Stimulated activated CD4-positive, alpha-beta T cell treated with anti-CD3 and anti-CD28 coated beads, Interleukin-12 subunit alpha, Interleukin-12 subunit beta, amount 100 ng/mL, for 48 hours (primary cell): ENCODE measurements at regions not wholly inside any gene's neighbourhood (a gene's known extent, or its start where the extent isn't known, plus 50 kb on each side); places are given as distances from the start of the nearest gene placed in this dataset.
"Not testable (repeated sequence)": the region's sequence is repeated elsewhere in the genome, so short reads cannot be mapped to it uniquely, and the experiment has no call there.

Source experiments
- DNase-seq, 3 donors: peaks; one replicate each; pipeline ENCODE4 v3.0.0-alpha.2; 2020; ENCODE audit warnings: low read depth in 2 of 3, low spot score in 1 of 3

DNA sequence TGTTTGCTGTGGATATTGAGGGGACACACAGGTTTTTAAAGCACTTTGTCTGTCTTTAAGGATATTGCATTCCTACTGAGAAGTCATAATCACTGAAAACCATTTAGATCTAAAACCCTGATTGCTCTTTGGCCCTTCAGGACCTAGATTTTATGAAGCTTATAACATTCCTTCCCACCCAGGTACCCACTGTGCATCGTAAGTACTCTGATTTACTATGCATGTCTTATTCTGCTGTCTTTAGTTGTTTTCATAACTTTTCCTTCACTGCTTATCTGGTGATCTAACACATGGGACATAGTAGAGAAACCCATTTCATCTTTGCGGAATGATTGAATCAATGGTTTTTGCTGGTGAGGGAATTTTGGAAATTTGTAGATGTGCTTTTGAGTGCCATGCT, 247.0 kb upstream of the RARB start:
- no peak for DNase-seq

DNA sequence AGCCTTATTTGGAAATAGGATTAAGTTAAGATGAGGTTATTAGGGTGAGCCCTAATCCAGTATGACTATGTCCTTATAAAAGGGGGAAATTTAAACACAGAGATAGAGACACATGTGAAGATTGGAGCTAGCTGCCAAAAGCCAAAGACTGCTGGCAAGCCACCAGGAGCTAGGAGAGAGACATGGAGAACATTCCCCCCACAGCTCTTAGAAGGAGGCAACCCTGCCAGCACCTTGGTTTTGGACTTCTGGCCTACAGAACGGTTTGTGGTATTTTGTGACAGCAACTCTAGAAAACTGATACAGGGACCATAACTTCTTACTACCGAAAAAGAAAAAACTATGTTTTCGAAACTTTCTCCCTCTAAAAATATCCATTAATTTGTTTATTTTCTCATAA, 245.3 kb upstream of the RARB start:
- DNase-seq = no peak

DNA sequence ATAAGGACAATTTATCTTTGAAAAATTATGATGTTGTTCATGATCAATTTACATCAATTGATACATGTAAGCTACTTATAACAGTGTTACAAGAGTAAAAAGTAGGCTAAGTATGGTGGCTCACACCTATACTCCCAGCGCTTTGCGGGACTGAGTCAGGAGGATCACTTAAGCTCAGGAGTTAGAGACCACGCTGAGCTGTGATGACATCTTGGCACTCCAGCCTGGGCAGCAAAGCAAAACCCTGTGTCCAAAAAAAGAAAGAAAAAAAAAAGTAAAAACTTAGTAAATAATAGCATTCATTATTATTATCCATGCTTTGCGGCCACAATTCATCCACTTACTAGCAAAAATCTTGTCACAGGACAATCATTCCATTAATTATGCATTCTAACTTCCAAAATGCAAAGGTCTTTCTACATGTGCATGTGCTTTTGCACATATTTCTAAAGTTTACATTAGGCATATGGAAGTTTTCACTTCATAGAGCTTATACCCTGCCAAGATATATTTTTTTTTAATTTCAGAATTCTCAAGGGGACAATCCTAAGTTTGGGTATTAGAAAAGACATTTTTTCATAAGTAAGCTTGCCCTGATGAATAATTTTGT, 243.3 kb upstream of the RARB start:
- DNase-seq = no peak

DNA sequence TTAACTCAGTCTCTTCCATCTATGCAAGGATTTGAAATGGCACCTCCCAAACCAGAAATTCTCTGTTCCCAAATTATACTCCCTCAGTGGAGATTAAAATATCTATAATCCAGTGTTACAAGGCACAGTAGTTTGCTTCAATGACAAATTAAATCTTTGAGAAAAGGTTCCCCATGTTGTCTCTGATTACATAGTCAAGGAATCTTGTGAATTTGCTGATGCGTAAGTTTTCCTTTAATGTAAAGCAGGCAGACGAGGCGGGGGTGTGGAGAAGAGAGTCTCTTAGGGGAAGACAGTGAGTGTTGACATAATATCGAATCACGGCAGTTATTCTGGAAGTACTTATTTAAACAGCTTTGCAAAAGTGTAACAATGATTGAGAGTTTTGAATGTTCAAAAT, 236.4 kb upstream of the RARB start:
- DNase-seq = no peak

DNA sequence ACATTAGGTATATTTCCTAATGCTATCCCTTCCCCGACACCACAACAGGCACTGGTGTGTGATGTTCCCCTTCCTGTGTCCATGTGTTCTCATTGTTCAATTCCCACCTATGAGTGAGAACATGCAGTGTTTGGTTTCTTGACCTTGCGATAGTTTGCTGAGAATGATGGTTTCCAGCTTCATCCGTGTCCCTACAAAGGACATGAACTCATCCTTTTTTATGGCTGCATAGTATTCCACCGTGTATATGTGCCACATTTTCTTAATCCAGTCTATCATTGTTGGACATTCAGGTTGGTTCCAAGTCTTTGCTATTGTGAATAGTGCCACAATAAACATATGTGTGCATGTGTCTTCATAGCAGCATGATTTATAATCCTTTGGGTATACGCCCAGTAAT, 228.5 kb upstream of the RARB start:
- DNase-seq = not testable (repeated sequence)

DNA sequence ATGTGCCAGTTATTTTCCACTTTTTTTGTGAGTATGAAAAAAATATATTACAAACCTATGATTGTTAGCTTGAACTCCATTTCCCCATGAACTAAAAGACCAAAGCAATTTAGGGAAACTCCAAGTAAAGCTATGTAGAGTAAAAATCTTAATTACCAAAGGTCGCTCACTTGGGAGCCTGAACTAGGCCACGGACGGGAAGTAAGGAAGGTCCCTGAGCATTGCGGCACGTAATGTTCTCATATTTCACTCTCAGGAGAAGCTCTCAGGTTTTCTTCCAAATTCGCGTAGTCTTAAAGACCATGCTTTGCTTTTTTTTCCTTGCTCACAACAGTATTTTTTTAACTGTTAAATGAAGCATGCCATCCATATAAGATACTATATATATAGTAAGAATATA, 215.3 kb upstream of the RARB start:
- DNase-seq = no peak

DNA sequence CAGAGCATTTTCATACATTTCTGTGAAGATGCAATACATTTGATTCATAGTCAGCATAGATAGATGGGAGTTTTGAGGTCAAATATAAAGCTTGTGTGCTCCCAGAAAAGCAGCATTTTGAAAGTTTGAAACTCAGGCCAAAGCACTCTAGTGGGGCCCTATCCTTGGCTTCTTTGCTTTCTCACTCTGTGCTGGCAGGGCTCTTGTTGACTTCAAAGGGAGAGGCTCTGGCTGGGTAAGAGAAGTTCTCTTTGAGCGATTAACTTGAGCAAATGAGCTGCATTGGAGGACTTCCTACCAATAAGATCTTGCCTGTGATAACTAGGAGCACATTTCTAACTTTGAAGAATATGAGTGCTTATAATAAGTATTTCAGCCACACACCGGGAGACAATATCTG, 214.0 kb upstream of the RARB start:
- DNase-seq = no peak

DNA sequence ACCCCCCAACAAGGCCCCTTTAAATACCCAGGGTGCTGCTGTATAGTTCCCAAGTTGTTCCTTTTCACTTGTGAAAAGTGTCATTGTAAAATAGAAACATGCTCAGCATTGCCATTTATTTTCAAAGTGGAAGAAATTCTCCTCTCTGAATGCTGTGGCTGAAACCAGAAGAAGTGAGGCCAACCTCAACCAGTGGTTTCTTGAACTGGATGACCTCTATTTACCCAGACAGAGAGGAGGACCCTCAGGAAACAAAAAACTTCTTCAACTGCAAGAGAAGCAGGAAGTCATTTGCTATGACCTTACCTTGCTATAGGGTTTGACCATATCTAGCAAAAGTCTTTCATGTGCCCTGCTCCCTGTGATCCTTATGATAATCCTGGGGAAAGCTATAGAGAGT, 209.7 kb upstream of the RARB start:
- DNase-seq = no peak

DNA sequence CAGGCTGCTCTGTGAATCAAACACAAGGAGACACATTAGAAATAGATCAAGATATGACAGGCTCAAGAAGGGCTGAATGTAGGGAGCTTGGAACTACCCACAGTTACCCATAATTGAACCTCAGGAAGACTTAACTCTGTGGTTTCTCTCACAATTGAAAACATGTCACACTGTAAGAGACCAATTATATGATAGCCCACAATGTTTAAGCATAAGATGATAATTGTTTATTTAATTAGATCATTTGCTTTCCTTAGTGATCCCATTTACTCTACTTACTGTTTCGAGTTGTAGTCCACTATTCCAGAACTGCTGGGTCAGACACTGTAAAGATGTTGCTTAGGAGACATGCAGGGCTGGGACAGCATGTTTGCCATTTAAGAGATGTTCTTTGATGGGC, 201.3 kb upstream of the RARB start:
- DNase-seq = no peak

DNA sequence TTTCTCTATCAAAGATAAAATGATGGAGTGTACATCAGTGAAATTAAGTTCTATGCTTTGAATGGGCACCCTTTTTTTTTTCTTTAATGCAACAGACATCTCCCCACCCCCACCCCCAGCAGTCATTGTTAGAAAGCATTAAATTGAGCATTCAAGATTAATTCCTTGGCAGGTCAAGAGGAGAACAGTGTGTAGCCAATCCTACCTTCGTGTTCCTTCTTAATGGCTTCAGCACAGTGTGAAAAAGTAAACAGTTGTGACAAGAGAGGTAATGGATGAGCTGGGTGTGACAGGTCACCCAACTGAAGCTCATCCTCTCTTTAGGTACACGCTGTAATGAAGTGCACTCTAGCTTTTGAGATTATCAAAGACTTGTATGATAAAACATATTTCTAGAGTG, 198.5 kb upstream of the RARB start:
- no peak for DNase-seq

DNA sequence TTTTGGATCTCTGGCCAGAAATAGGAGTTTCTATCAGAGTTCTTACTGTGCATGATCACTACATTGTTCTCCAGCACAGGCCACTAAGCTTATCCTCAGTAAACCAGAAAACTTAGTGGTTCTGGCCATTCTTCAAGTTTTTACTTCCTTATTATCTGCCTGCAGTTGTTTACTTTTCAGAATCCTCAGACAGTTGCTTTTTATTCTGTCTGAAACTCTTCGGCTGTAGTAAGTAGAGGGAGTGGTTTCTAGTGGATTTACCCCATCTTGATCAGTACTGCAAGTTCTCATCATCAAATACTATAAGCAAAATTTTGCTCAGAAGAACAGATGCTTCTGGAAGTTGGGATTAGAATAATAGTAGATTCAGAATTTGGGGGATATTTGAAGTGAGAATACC, 193.0 kb upstream of the RARB start:
- DNase-seq = no peak

DNA sequence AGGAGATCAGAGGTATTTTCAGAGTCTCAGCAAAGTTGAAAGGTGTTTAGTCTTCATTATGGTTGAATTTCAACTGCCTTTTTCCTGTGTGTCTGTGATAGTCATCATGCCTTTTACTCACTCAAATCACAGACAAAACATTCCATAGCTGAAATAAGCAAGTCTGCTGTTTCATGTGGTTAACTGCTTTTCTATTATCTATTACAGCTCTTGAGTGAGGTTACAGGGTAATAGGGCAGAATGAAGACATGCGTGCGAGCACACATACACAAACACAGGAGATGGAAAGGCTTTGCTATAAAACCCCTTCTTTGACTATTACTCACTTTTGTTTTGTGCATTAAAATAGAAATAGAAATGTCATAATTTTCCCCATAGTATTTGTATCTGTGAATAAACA, 192.6 kb upstream of the RARB start:
- no peak for DNase-seq

DNA sequence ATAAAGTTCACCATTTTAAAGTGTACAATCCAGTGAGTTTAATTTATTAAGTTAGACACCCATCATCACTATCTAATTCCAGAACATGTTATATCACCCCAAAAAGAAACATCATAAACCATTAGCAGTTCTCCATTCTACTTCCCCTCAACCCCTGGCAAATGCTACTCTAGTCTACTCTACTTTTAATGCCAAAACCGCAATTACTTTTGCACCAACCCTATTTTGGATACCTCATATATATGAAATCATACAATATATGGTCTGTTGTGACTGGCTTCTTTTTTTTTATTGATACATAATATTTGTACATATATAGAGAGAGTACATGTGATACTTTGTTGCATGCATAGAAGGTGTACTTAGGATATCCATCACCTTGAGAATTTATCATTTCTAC, 190.5 kb upstream of the RARB start:
- no peak for DNase-seq

DNA sequence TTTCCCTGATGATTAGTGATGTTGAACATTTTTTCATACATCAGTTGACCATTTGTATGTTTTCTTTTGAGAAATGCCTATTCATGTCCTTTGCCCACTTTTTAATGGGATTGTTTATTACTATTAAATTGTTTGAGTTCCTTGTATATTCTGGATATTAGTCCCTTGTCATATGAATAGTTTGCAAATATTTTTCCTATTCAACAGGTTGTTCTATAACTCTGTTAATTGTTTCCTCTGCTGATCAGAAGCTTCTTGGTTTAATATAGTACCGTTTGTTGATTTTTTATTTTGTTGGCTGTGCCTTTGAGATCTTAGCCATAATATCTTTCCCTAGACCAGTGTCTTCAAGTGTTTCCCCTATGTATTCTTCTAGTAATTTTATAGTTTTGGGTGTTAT, 189.0 kb upstream of the RARB start:
- no peak for DNase-seq

DNA sequence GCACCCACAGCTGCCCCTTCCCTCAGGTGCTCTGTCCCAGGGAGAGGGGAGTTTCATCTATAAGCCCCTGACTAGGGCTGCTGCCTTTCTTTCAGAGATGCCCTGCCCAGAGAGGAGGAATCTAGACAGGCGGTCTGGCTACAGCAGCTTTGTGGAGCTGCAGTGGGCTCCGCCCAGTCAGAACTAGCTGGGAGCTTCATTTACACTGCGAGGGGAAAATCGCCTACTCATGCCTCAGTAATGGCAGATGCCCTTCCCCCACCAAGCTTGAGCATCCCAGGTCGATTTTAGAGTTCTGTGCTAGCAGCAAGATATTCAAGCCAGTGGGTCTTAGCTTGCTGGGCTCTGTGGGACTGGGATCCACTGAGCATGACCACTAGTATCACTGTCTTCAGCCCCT, 181.2 kb upstream of the RARB start:
- DNase-seq = no peak

DNA sequence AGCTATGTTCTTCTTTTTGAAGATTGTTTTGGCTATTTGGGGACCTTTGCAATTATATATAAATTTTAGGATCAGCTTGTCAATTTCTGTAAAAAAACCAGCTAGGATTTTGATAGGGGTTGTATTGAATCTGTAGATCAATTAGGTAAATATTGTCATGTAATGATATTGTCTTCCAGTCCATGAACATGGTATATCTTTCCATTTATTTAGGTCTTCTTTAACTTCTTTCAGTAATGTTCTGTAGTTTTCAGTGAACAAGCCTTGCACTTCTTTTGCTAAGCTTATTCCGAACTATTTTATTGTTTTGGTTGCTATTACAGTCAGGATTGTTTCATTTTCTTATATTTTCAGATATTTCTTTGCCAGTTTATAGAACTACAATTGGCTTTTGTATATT, 175.8 kb upstream of the RARB start:
- DNase-seq = no peak

DNA sequence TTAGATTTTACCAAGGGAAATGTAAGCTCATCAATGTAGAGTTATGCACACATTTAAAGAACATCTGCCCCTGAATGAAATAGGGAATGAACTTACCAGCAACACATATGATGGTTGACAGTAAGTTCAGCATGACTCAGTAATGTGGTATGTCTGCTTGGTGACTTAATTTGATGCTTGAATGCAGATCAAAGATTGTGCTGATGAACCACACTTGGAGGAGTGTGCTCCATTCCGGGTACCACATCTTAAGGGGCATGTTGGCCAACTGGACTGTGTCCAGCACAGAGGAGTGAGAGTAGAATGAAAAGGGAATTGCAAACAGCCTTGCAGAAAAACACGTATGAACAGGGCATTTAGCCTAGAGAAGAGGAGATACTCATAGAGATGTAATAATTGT, 171.0 kb upstream of the RARB start:
- no peak for DNase-seq

DNA sequence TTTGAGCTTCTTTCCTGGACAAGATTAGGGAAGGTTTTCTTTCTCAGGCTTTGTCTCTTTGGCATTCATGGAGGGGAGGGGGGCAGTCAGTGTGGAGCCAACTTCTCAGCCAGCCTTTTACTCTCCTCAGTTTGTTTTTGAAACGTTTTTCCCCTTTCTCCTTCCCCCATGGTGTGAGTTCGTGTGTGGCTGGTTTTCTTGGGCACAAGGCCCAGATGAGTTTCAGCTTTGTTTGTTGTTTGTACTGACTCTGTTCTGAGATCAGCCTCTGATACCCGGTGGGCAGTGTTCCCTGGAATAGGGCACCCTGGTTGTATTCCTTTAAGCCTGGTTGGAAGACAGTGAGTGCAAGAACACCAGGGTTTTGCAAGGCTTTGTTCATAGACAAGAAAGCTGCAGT, 168.2 kb upstream of the RARB start:
- no peak for DNase-seq

DNA sequence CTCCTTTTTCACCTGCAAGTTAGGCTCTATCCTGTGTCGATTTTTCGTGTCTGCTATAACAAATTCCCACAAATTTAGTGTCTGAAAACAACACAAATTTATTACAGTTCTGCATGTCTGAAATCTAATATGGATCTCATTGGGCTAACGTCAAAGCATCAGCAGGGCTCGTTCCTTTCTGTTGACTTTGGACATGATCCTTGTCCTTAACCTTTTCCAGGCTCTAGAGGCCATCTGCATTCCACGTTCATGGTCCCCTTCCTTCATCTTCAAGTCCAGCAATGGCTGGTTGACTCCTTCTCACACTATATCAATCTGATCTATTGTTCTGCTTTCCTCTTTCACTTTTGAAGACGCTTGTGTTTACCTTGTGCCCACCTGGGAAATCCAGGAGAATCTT, 165.7 kb upstream of the RARB start:
- no peak for DNase-seq

DNA sequence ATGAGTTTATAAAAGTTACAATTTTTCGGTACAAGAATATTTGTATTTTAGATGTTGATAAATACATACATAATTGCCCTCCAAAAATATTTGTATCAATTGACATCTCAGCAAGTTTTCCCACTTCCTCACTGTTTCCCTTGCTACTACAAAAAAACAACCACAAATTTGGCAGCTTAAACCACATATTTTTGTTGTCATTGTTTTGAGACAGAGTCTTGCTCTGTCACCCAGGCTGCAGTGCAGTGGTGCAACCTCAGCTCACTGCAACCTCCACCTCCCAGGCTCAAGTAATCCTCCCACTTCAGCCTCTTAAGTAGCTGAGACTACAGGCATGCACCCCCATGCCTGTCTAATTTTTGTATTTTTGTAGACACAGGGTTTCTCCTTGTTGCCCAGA, 162.8 kb upstream of the RARB start:
- no peak for DNase-seq

DNA sequence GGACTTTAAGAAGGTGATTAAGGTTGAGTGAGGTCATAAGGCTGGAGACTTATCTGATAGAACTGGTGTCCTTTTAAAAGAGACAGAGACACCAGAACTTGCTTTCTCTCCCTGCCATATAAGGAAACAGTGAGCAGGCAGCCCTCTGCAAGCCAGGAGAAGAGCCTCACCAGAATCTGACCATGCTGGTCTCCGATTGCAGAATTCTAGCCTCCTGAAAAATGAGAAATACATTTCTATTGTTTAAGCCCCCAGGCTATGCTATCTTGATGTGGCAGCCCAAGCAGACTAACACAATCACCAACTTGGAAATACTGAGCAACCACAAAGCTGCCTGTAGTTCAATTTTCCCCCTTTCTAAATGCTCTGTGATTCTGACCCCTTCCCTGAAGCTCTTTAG, 161.4 kb upstream of the RARB start:
- no peak for DNase-seq

DNA sequence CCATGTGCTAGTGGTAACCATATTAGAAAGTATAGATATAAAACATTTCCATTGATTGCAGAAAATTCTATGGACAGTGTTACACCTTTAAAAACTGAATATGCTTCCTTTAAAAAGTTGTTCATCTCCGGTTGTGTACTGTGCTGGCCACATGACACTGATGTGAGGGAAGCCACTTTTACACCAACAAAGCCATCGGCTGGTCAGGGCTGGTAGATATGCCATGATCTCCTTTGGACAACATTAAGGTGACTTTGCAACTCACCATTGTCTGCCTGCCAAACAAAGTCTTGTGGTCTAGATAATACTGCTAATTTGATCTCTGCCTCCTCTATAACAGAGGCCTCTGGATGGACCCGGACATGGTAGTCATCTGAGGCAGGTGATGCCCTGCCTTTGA, 156.0 kb upstream of the RARB start:
- no peak for DNase-seq

DNA sequence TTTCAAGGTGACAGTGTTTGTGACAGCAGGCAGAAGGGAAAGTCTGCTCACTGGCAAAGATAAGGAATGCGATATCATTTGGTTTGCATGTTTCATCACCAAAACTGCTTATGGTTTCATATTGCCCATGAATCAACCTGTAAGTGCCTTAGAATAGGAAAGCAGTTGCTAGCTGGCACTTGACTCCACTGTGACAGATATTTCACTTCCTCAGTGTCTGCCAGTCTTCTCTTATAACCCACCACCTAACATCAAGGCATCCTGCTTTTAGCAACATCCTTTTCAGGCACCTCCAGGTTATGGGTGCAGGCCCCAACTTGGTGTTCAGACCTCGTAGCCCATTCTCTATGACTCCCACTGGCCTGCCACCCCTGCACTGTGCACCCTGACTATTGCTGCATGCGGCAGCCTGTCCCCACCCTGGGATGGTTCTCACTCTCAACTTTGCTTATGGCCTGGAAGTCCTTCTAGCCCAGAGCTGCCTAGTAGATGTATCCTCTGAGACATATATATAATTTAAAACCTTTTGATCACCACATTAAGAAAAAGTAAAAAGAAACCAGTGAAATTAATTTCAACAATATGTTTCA, 154.4 kb upstream of the RARB start:
- DNase-seq = no peak

DNA sequence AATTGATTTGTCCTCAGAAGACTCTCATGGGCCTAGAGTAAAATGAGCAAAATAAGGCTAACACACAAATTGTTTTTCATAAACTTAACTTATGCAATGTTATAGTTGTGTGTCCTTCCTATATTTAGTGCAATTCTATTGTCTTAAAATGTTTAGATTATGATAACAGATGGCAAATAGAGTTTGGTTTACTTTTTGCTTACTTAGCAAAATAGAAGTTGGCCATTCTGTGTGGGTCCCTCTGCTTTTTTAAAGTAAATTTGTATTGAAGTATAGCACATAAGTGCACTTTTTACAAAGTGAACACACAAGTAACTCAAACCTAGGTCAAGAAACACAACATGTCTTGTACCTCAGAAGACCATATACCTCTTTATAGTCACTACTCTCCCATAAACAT, 150.6 kb upstream of the RARB start:
- DNase-seq = no peak
